Activated CD4-positive, CD25-positive, alpha-beta regulatory T cell treated with anti-CD3 and anti-CD28 coated beads, Interleukin-2, amount 50 U/mL, for 16 hours (primary cell): ENCODE measurements at regions not wholly inside any gene's neighbourhood (a gene's known extent, or its start where the extent isn't known, plus 50 kb on each side); places are given as distances from the start of the nearest gene placed in this dataset.
"Not testable (repeated sequence)": the region's sequence is repeated elsewhere in the genome, so short reads cannot be mapped to it uniquely, and the experiment has no call there.

Source experiments
- DNase-seq: peaks from one replicate; pipeline ENCODE4 v3.0.0-alpha.2; 2020; ENCODE audit warnings: low read depth, low spot score

GRCh38 chr12:14032191-14032590 lies 50.8 kb upstream of the GRIN2B start:
- not testable (repeated sequence) for DNase-seq

DNA sequence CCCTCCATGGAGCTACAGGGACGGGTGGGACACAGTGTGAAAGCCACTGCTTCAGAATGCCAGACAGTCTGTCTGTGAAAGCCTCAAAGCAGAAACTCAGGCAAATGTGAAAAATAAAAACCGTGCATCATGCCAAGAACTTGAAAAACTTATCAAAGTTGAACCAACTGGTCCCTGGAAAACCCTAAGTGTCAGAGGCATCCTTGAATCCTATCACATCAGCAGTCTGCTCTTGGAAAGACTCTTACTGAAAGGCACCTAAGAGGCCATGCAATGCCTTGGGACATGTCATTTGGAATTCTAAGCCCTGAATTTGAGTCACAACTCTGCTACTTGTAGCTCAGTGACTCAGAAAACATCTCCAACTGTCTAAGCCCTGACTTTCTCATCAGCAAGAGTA lies 62.4 kb upstream of the GRIN2B start:
- no peak for DNase-seq

GRCh38 chr12:14048941-14049545 lies 67.6 kb upstream of the GRIN2B start:
- DNase-seq: no peak

- DNase-seq: no peak
These were observed 76.5 kb upstream of the GRIN2B start for GRCh38 chr12:14057895-14058294.

DNA sequence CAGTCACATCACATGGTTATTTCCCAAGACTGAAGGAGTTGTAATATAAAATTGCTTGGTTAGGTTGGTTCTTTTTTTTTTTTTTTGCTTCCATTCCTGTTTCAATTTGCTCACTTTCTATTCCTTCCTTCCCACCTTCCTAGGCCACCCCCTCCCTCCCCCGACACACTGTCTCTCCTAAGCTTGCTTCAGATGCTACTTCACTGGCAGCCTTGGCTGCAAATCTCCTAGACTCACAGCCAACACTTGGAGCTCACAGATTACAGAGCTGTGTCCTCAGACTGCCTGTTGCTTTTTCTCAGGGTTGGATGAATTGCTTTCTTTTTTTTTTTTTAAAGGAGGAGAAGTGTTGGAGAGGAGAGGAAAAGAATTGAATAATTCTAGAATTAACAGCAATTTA lies 77.3 kb upstream of the GRIN2B start:
- DNase-seq: no peak

GRCh38 chr12:14059548-14059947 lies 78.1 kb upstream of the GRIN2B start:
- no peak for DNase-seq

DNA sequence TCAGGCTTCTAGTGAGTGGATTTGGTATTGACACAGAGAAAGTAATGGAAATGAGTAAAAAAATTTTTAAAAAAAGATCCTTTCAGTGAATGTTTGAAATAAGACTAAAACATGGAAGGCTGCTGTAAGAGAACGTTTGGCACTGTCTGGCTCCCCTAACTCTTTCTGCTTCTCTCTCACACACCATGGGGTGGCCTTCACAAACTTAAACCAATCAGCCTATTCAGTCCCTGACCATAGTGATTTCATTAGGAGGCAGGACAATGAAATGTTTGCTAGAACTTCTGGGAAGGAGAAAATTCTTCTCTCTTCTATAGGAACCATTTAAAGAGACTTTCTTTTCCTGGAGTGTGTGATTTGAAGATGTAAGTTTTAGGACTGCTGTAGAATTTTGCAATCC lies 84.2 kb upstream of the GRIN2B start:
- DNase-seq: no peak

GRCh38 chr12:14066021-14066420 lies 84.6 kb upstream of the GRIN2B start:
- no peak for DNase-seq

DNA sequence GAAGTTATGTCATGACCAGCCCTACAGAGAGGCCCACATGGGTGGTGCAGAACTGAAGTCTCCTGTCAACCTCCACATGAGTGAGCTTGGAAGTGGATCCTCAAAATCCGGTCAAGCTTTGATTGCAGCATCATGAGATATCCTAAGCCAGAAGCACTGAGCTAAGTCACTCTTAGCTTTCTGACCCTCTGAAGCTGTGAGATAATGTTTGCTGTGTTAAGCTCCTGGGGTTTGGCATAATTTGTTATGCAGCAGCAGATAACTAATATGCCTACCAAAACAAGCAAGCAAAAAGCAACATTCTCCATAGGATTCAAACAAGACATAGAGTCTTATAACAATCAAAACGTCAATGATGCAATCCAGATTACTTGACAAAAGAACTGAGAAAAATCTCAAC lies 87.6 kb upstream of the GRIN2B start:
- DNase-seq: no peak

DNA sequence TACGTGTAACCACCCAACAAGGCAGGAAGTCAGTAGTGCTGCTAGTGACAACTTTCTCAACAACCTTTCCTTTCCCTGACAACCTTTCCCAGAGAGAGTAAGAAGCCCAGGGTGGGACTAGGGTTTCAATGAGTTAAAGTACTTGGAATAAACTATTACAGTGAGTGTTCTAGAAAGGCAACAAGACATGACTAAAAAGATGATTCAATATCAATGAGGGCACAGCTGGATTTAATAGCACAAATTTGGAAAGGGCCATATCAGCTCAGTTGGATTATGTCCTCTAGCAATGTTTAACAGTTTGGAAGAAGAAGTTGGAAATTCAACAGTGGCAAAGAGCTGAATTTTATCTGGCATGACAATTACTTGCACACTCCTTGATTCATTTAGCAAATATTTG lies 90.4 kb upstream of the GRIN2B start:
- DNase-seq: no peak

DNA sequence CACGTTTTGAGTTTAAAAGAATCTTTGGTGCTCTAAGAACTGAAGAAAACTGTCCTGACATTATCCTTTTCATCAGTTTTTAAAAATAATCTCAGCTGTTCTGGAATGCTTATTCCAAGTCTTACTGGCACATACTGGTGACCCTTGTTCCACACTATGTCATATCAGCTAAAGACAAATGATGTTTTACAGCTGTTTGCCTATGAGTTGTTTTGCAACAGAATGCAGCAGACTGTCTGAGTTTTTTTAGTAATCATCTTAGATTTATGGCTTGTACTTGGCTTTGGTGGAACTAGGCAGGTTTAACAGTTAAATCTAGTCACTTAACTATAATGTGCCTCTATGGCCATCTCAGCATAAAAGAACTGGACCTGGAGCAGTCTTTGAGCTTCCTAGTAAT lies 91.6 kb upstream of the GRIN2B start:
- DNase-seq: no peak

DNA sequence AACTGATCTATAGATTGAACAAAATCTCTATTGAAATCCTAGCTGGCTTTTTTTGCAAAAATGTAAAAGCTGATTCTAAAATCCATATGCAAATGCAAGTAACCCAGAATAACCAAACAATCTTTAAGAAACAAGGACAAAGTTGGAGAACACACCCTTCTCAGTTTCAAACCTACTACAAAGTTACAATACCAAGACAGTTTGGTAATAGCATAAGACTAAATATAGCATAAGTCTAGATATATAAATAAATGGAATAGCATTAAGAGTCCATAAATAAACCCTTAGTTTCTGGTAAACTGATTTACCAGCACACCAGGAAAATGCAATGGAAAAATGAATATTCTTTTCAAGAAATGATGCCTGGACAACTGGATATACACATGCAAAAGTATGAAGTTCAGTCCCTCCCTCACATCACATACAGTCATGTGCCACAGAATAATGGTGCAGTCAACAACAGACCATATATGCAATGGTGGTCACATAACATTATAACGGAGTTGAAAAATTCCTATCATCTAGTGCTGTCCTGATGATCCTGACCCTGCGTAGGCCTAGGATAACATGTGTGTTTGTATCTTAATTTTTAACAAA lies 94.5 kb upstream of the GRIN2B start:
- no peak for DNase-seq

- DNase-seq: no peak
These were observed 95.1 kb upstream of the GRIN2B start for GRCh38 chr12:14076538-14076937.

GRCh38 chr12:14086838-14087237 lies 105.4 kb upstream of the GRIN2B start:
- no peak for DNase-seq

DNA sequence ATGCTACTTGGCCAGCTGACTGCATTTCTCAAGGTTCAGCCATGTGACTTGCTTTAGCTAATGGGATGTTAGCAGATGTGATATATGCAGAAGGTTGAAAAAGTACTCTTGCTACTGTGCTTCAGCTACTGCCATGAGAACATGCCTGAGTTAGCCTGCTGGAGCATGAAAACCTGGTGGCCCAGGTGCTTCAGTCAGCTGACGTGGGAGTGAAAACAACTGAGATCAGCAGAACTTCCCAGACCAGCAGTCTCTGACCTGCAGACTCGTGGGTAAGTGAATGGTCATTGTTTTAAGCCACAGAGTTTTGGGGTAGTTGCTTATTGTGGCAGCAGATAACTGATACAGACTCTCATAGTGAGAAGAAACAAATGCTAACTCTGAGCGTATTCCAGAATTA lies 118.6 kb upstream of the GRIN2B start:
- no peak for DNase-seq

- not testable (repeated sequence) for DNase-seq
These were observed 120.2 kb upstream of the GRIN2B start for GRCh38 chr12:14101556-14101955.

DNA sequence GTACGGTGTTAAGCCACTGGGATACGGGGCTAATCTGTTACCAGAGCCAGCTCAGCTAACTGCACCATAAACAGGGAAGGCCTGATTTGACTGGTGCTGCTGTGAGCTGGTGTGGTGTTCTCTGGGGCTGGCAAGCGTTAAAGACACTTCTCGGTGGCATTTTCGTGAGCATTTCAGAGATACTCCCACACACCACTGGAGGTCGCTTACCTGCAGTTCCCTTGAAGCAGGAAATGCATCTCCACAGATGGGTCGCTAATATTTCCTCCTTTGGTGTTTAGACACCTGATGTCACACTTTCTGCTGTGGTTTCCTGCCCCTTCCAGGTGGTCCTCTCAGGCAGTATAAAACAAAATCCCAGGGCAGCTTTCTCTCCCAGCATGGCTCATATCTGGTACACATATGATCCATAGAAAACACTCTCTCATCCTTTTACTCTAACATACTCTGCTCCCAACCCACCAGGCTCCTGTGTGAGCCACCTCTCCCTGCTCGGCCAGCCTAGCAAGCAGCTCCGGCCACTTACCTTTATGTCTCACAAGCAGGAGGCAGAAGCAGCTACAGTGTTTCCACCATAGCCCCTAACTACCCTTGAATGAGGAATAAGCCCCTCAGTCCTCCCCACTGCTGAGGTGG lies 129.9 kb upstream of the GRIN2B start:
- DNase-seq: no peak

GRCh38 chr12:14113031-14113430 lies 131.6 kb upstream of the GRIN2B start:
- no peak for DNase-seq

GRCh38 chr12:14126692-14127091 lies 145.3 kb upstream of the GRIN2B start:
- DNase-seq: no peak

DNA sequence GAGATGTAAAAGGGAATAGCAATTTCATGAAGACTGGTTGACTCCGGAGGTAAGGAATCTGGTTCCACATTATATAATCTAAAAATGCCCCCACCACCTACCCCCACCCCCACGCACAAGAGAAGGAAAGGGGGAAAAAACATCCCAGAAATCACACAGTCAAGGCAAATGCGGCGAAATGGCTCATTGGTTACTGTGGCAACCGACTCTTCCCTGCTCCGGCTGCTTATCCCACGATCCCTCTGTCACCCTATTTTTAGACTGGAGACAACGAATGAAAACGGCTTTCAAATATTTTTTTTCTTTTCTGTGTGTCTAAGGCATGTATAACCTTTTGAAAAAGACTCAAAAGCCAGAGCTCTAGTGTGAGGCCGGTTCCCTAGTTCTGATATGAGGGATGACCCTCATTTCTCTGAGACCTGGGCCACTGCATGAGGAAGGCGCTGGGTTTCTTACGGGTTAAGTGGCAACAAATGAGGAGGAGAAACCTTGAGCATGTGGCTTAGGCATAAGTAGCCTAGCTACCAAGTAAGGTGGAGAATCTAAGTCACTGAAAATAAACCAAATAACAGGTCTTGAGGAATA lies 148.3 kb upstream of the GRIN2B start:
- DNase-seq: no peak

GRCh38 chr12:14135996-14136395 lies 154.6 kb upstream of the GRIN2B start:
- no peak for DNase-seq

GRCh38 chr12:14138495-14138894 lies 157.1 kb upstream of the GRIN2B start:
- no peak for DNase-seq
